ENCODE measurements at regions not wholly inside any gene's neighbourhood (a gene's known extent, or its start where the extent isn't known, plus 50 kb on each side); places are given as distances from the start of the nearest gene placed in this dataset.
"Not testable (repeated sequence)": the region's sequence is repeated elsewhere in the genome, so short reads cannot be mapped to it uniquely, and the experiment has no call there.

DNA sequence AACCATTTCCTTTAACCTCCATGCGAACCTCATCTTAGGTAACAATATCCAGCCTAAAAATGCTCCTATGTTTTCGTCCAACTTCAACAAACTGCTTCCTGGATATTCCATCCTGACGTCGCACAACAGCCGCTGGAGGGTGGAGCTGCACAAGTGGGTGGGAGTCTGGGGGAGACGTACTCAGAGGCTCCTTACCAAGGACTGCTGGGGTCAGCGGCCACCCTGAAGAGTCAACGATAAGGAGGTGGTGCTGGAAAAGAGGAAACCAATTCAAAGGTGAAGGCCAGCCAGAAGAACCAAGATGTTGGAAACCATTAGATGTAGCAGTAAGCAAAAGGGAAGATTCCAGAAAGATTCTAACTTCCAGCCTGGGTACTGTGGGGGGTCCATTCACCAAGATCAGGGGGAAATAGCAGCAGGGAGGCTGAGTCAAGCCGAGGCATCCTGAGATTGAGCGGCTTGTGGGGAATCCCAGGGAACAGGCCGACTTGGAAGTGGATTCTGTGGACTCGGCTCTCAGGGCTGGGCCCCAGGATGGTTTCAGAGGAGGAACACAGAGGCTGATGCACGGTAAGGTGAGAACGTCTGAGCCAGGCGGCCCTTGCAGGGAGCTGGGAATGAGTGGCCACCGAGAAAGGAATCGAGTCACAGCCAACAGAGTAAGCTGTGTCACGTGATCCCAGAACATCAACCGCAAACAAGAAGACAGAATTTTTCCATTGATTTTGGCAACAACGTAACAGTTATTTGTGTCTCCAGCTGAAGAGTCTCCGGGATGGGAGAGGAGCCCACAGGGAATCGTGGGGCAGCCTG, 375.7 kb downstream of the NPHP4 start:
- Mint-ChIP-seq H3K36me3 (no peaks in the 10 kb centered on the region), H3K27me3 (peaks cover 29% of the 10 kb centered on the region), H3K4me1 (no peaks in the 10 kb centered on the region), H3K27ac (no peak overlapping the region), H3K4me3 (no peak overlapping the region), H3K9me3 (no peaks in the 10 kb centered on the region)

DNA sequence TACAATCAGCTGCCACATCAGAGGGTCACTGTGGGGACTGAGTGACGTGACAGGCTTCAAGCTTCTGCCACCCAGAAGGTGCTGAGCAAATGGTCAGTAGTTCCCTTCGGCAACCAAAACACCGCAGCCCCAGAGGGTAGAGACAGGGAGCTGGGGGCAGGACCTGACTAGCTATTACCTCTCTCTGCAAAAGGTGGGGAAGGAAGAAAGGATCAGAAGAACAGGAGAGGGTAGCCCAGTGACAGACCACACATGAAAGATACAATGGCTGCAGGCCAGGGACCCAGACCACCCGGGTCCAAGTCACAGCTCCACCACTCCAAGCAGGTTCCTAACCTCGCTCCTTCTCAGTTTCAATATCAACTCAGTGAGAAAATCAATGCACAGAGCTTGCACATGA, 377.1 kb downstream of the NPHP4 start:
- no peaks in the 10 kb centered on the region for H3K36me3 Mint-ChIP-seq
- H3K27me3 Mint-ChIP-seq = peaks cover 36% of the 10 kb centered on the region
- H3K27ac Mint-ChIP-seq = no peak overlapping the region
- no peaks in the 10 kb centered on the region for H3K4me1 Mint-ChIP-seq
- no peak overlapping the region for H3K4me3 Mint-ChIP-seq
- no peaks in the 10 kb centered on the region for H3K9me3 Mint-ChIP-seq

DNA sequence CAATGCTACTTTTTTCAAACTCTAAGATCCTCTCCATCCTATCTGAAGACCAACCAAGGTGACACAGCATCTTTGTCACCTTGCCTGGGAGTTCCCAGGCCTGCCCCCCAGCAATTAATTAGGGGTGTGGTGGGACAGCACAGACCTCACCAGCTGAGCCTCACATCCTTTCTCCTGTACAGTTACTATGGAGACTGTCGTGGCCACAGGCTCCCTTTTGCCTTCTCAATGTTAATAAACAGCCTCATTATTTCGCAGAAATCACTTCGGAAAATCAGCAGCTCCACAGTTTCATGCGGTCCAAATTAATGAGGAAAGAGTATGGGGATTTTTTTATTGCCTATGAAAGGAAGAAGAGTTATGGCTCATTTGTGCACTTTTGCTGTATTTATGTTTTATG, 378.3 kb downstream of the NPHP4 start:
- Mint-ChIP-seq H3K27ac (no peak overlapping the region), H3K4me3 (no peak overlapping the region), H3K9me3 (no peaks in the 10 kb centered on the region), H3K36me3 (no peaks in the 10 kb centered on the region), H3K4me1 (no peaks in the 10 kb centered on the region), H3K27me3 (peaks cover 40% of the 10 kb centered on the region)

DNA sequence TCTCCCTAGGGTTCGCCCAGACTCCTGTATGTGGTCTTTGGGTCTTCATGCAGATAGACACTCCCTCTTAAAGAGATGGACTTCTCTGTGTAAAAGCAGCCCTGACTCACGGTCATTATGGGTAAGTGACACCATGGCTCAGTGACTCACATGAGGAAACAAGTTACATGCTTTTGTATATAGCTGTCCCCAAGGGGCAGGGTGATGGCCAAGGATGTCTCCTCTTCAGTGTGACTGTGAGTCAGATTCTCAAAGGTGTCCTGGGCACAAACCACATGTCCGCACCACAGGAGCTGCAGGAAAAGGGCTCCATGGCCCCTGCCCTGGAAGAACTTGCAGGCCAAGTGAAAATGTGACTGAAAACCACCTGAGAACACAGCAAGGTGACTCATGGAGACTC, 380.4 kb downstream of the NPHP4 start:
- Mint-ChIP-seq H3K4me3 (no peak overlapping the region), H3K36me3 (no peaks in the 10 kb centered on the region), H3K27me3 (peaks cover 32% of the 10 kb centered on the region), H3K9me3 (no peaks in the 10 kb centered on the region), H3K4me1 (no peaks in the 10 kb centered on the region), H3K27ac (no peak overlapping the region)

DNA sequence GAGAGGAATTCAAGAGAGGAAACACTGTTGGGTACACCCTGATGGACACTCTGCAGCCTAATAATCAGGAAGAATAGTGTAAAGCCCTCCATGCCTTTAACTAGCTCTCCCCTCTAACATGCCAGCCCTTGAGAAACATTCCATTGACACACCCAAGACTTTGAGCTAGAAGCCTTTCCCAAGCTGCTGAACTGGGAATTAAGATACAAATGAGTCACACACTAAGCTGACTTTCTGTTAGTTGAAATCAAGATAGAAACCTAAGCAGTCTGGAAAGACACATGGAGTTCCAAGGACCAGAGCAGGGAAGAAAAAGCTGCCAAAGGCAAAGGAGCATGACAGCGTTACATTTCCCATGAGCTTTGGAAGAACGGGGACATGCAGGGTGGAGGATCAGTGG, 380.8 kb downstream of the NPHP4 start:
- no peak overlapping the region for H3K4me3 Mint-ChIP-seq
- H3K9me3 Mint-ChIP-seq = no peaks in the 10 kb centered on the region
- no peak overlapping the region for H3K27ac Mint-ChIP-seq
- H3K36me3 Mint-ChIP-seq = no peaks in the 10 kb centered on the region
- no peaks in the 10 kb centered on the region for H3K4me1 Mint-ChIP-seq
- peaks cover 28% of the 10 kb centered on the region for H3K27me3 Mint-ChIP-seq

DNA sequence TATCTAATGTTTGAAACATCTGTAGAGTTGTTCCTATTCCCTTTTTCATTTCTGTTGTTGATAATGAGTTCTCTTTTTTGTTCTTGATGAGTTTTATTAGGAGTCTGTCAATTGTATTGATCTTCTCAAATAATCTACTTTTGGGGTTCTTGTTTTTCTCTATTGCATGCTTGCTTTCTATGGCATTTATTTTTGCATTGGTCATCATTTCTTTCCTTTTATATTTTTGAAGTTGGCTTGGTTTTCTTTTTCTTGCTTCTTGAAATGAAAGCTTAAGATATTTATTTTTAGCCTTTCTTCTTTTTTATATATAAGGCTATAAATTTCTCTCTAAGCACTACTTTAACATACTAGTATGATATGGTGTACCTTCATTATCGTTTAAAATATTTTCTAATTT, 381.8 kb downstream of the NPHP4 start:
- peaks cover 27% of the 10 kb centered on the region for H3K27me3 Mint-ChIP-seq
- no peaks in the 10 kb centered on the region for H3K4me1 Mint-ChIP-seq
- no peak overlapping the region for H3K4me3 Mint-ChIP-seq
- no peak overlapping the region for H3K27ac Mint-ChIP-seq
- H3K9me3 Mint-ChIP-seq = no peaks in the 10 kb centered on the region
- no peaks in the 10 kb centered on the region for H3K36me3 Mint-ChIP-seq

DNA sequence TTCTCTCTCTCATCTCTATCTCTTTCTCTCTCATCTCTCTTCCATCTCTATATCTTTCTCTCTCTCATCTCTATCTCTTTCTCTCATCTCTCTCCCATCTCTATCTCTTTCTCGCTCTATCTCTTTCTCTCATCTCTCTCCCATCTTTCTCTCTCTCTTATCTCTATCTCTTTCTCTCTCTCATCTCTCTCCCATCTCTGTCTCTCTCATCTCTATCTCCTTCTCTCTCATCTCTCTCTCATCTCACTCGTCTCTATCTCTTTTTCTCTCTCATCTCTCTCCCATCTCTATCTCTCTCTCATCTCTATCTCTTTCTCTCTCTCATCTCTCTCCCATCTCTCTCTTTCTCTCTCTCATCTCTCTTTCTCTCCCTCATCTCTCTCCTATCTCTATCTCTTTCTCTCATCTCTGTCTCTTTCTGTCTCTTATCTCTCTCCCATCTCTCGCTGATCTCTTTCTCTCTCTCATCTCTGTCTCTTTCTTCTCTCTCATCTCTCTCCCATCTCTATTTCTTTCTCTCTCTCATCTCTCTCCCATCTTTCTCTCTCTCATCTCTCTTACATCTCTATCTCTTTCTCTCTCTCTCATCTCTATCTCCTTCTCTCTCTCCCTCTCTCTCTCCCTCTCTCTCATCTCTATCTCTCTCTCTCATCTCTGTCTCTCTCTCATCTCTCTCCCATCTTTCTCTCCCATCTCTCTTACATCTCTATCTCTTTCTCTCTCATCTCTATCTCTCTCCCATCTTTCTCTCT, 388.7 kb downstream of the NPHP4 start:
- peak overlapping the region; percentile 13 for H3K27ac Mint-ChIP-seq

DNA sequence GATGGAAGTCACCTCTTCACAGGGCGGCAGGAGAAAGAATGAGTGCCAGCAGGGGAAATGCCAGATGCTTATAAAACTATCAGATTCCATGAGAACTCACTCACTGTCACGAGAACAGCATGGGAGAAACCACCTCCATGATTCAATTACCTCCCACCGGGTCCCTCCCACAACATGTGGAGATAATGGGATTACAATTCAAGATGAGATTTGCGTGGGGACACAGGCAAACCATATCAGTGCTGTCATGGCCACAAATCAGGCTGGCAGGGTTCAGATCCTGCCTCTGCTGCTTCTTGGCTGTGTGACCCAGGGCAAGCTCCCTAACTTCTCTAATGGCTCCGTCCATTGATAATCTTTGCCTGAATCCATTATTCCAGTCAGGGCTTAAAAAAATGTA, 389.5 kb downstream of the NPHP4 start:
- H3K27ac Mint-ChIP-seq, H3K4me1 Mint-ChIP-seq, H3K9me3 Mint-ChIP-seq, H3K36me3 Mint-ChIP-seq, H3K27me3 Mint-ChIP-seq, H3K4me3 Mint-ChIP-seq: not testable (repeated sequence)

More for the DNA sequence above, 388.7 kb downstream of the NPHP4 start:
- Mint-ChIP-seq H3K27me3 (peaks cover 10% of the 10 kb centered on the region), H3K9me3 (no peaks in the 10 kb centered on the region), H3K36me3 (no peaks in the 10 kb centered on the region), H3K4me3 (no peak overlapping the region), H3K4me1 (no peaks in the 10 kb centered on the region)

DNA sequence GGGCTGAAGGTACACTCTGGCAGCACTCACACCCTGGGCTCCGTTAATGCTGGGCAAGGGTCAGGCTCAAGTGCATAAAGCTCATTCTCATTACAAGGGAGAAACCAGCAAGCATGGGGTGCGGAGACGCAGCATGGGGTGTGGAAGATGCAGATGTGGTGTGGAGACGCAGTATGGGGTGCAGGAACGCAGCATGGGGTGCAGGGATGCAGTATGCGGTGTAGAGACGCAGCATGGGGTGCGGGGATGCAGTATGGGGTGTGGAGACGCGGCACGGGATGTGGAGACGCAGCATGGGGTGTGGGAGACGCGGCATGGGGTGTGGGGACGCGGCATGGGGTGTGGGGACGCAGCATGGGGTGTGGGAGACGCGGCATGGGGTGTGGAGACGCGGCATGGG, 390.7 kb downstream of the NPHP4 start:
- H3K4me1 Mint-ChIP-seq = no peaks in the 10 kb centered on the region
- H3K9me3 Mint-ChIP-seq = no peaks in the 10 kb centered on the region
- no peak overlapping the region for H3K4me3 Mint-ChIP-seq
- H3K27ac Mint-ChIP-seq = no peak overlapping the region
- H3K27me3 Mint-ChIP-seq = peaks cover 10% of the 10 kb centered on the region
- no peaks in the 10 kb centered on the region for H3K36me3 Mint-ChIP-seq

DNA sequence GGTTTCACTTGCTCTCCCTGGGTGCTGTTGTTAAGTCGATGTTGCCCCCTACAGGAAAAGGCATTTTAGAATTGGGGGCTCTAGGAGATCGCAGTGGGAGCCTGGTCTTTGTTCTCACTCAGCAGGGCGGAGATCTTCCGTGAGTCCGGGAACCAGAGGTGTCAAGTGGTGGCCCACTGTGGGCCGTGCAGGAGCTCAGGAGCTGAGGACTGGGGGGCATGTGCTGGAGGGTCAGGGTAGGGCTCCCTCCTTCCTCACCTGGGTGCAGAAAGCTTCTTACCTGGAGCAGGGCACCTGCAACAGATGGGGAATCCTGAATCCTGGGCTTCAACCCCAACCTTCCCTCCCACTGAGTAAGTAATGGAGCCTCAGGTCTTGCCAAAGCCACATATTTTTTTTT, 392.7 kb downstream of the NPHP4 start:
- no peaks in the 10 kb centered on the region for H3K4me1 Mint-ChIP-seq
- no peak overlapping the region for H3K4me3 Mint-ChIP-seq
- no peaks in the 10 kb centered on the region for H3K36me3 Mint-ChIP-seq
- H3K9me3 Mint-ChIP-seq = no peaks in the 10 kb centered on the region
- H3K27ac Mint-ChIP-seq = no peak overlapping the region
- H3K27me3 Mint-ChIP-seq = peaks cover 10% of the 10 kb centered on the region

DNA sequence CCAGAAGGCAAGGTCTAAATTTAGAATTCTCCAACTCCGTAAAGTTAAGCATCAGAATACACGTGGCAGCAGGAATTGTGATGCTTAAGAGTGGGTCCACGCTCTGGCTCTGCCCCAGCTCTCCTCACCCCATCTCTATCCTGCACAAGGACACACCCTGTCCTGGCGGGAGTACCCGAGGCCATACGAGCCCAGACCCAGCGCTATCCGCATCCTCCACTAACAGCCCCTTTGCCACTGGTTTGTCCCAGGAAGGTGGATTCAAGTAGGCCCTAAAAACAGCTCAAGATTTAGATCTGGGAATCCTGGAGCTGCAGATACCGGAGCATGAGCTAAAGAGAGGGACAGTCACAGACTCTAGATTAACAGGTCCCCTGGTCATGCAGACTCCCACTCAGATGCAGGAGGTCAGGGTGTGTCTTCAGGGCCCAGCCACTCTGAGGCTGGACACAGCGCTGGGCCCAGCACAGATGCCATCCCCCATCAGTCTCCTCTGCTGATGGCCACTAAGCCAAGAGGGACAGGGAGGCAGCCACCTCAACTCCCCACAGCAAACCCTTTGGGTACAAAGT, 393.3 kb downstream of the NPHP4 start:
- H3K4me3 Mint-ChIP-seq = no peak overlapping the region
- H3K27me3 Mint-ChIP-seq = peaks cover 8% of the 10 kb centered on the region
- no peaks in the 10 kb centered on the region for H3K4me1 Mint-ChIP-seq
- H3K36me3 Mint-ChIP-seq = no peaks in the 10 kb centered on the region
- H3K27ac Mint-ChIP-seq = no peak overlapping the region
- H3K9me3 Mint-ChIP-seq = no peaks in the 10 kb centered on the region

DNA sequence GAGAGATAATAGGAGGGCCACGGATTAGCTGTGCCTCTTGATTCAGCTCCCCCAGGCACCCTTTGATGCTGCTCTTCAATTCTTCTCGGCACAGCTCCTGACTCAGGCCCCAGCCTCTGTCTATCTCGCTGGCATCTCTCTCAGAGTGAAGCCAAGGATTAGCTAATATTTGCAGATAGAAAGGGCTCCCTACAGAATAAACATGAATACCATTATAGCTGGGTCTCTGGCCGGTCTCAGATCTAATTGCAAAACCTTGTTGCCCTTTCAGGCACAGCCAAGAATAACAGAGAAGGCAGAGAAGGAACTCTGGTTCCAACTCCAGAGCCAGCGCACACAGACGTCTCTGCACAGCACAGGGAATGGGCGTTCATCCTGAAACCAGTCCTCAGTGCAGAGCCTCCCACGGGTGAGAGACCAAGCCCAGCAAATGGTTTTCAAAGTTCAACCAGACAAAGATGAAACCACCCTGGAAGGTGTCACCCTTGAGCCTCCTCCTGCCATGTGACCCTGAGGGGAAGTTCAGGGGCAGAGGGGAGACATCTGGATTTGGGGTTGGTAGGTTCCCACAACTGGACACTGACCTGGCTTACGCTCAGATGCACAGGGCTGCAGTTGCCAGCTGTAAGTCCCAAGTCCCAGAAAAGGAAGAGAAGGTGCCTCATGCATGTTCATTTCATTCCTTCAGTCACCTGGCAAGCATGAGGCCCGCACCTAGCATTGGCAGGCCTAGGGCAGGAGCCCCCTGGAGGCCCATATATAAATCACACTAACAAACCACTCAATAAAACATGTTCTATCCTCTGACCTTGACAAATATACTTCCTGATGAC, 394.0 kb downstream of the NPHP4 start:
- Mint-ChIP-seq H3K4me1 (no peaks in the 10 kb centered on the region), H3K9me3 (no peaks in the 10 kb centered on the region), H3K4me3 (no peak overlapping the region), H3K36me3 (no peaks in the 10 kb centered on the region), H3K27ac (no peak overlapping the region), H3K27me3 (peaks cover 7% of the 10 kb centered on the region)

DNA sequence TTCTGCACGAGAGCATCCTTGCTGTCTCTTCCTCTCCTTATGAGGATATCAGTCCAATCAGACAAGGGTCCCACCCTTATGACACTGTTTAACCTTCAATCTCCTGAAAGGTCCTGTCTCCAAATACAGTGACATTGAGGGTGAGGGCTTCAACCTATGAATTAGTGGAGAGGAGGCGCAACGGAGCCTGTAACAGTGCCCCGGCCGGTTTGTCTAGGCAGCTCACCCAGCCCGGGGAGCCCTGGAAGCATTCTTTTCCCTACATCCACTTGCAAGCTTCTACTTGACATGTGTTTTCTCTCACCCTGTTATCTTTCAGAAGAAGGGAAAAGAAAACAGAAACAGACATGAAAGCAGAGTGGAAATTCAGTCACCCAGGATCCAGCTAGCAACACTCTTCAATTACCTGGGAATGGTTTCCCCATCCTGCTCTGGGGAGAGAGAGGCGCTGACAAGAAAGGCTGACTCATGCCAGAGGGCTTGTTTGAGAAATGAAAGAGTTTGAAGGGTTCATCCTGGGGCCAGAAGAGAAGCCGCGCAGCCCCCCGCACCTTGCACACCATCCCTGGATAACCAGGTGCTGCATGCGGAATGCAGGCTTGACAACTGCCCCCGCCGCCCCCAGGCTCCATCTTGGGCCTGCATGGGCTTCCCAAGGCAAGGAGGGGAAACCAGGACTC, 394.9 kb downstream of the NPHP4 start:
- H3K9me3 Mint-ChIP-seq = no peaks in the 10 kb centered on the region

DNA sequence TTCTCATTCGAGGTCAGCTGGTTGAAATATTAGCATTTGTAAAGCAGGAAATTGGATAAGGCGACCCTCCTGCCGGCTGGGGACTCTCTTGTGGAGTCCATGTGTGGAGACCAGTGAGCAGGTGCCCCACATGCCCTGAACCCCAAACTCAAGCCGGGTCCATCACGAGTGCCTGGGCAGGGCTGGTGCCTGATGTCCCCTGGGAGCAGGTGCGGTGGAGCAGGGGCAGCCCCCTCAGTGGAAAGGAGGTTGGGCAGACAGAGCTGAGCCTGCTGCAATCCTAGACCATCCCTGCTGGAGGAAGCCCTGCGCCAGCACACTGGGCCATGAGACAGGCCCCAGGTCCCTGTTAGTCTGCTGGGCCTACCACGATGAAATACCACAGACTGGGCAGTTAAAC, 395.6 kb downstream of the NPHP4 start:
- H3K27ac Mint-ChIP-seq = no peak overlapping the region

More for the DNA sequence above, 394.9 kb downstream of the NPHP4 start:
- no peaks in the 10 kb centered on the region for H3K4me1 Mint-ChIP-seq
- peaks cover 5% of the 10 kb centered on the region for H3K27me3 Mint-ChIP-seq
- H3K27ac Mint-ChIP-seq = no peak overlapping the region
- H3K36me3 Mint-ChIP-seq = no peaks in the 10 kb centered on the region
- H3K4me3 Mint-ChIP-seq = no peak overlapping the region

DNA sequence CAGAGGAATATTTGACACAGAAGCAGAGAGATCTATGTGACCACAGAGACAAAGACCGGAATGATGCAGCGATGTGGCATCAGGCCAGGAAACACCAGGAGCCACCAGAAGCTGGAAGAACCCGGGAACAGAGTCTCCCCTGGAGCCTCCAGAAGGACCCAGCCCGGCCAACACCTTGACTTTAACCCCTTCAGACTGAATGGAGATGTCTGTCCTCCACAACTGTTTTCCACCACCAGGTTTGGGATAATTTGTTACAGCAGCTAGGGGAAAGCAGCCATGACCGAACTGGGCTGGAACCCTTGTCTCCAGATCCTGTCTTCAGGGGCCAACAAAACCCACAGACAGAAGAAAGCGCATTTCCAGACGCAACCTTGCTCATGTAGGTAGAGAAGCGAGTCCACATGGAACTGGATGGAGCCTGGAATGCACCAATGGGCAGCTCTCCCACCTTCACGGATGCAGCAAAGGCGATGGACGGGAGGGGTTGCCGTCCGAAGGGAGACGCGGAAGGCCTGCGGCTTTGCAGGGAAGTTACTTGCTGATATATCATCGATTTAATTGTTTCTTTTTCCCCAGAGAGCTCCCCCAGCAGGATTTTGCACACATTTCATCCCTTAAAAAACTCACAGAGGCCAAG, 396.6 kb downstream of the NPHP4 start:
- H3K4me3 Mint-ChIP-seq = no peak overlapping the region
- no peaks in the 10 kb centered on the region for H3K9me3 Mint-ChIP-seq
- H3K36me3 Mint-ChIP-seq = no peaks in the 10 kb centered on the region
- peaks cover 5% of the 10 kb centered on the region for H3K27me3 Mint-ChIP-seq
- H3K4me1 Mint-ChIP-seq = no peaks in the 10 kb centered on the region
- H3K27ac Mint-ChIP-seq = no peak overlapping the region

More for the DNA sequence above, 395.6 kb downstream of the NPHP4 start:
- Mint-ChIP-seq H3K4me3 (no peak overlapping the region), H3K4me1 (no peaks in the 10 kb centered on the region), H3K36me3 (no peaks in the 10 kb centered on the region), H3K9me3 (no peaks in the 10 kb centered on the region), H3K27me3 (peaks cover 4% of the 10 kb centered on the region)

Measured in activated naive CD4-positive, alpha-beta T cell treated with anti-CD3 and anti-CD28 coated beads, Interleukin-2, amount 50 U/mL, for 24 hours (primary cell).